ENCODE measurements at regions not wholly inside any gene's neighbourhood (a gene's known extent, or its start where the extent isn't known, plus 50 kb on each side); places are given as distances from the start of the nearest gene placed in this dataset.

- H3K9me3 ChIP-seq (ENCODE audit: insufficient read depth, low read length) = no peaks in the 10 kb centered on the region
- H3K27me3 ChIP-seq (ENCODE audit: low read depth, low read length) = no peaks in the 10 kb centered on the region
- no peak overlapping the region for H3K4me2 ChIP-seq (ENCODE audit: low read length)
- H3K36me3 ChIP-seq (replicated peaks; ENCODE audit: low read depth, low read length) = no peaks in the 10 kb centered on the region
- no peak overlapping the region for H3K4me3 ChIP-seq (ENCODE audit: low read length)
- no peaks in the 10 kb centered on the region for H3K79me2 ChIP-seq (ENCODE audit: low read length)
- no peaks in the 10 kb centered on the region for H3K4me1 ChIP-seq (ENCODE audit: low read length)
- no peak overlapping the region for H2AFZ ChIP-seq (ENCODE audit: low read depth, low read length)
- TF ChIP-seq CTCF (IDR thresholded peaks at IDR 0.05; ENCODE audit: low read depth, low read length) (no peak), EZH2phosphoT487 (IDR thresholded peaks at IDR 0.05; ENCODE audit: low read depth) (no peak)
- H3K27ac ChIP-seq (ENCODE audit: low read length) = no peak overlapping the region
- H3K9ac ChIP-seq (ENCODE audit: low read length) = no peak overlapping the region
- no peaks in the 10 kb centered on the region for H4K20me1 ChIP-seq (ENCODE audit: insufficient read depth, low read length)
These were observed 177.2 kb upstream of the DPP10 start for GRCh38 chr2:114265261-114265660.

GRCh38 chr2:114274957-114275356 is 167.5 kb upstream of the DPP10 start:
- no peaks in the 10 kb centered on the region for H4K20me1 ChIP-seq (ENCODE audit: insufficient read depth, low read length)
- H3K79me2 ChIP-seq (ENCODE audit: low read length) = no peaks in the 10 kb centered on the region
- H3K9ac ChIP-seq (ENCODE audit: low read length) = no peak overlapping the region
- TF ChIP-seq CTCF (IDR thresholded peaks at IDR 0.05; ENCODE audit: low read depth, low read length) (no peak), EZH2phosphoT487 (IDR thresholded peaks at IDR 0.05; ENCODE audit: low read depth) (no peak)
- H3K27ac ChIP-seq (ENCODE audit: low read length) = no peak overlapping the region
- H2AFZ ChIP-seq (ENCODE audit: low read depth, low read length) = no peak overlapping the region
- no peak overlapping the region for H3K4me3 ChIP-seq (ENCODE audit: low read length)
- no peaks in the 10 kb centered on the region for H3K36me3 ChIP-seq (replicated peaks; ENCODE audit: low read depth, low read length)
- no peak overlapping the region for H3K4me2 ChIP-seq (ENCODE audit: low read length)
- H3K9me3 ChIP-seq (ENCODE audit: insufficient read depth, low read length) = 0 out of 2 replicates have a peak, but pooled peaks cover 3% of the 10 kb centered on the region
- H3K27me3 ChIP-seq (ENCODE audit: low read depth, low read length) = no peaks in the 10 kb centered on the region
- no peaks in the 10 kb centered on the region for H3K4me1 ChIP-seq (ENCODE audit: low read length)

- Histone ChIP-seq H2AFZ (ENCODE audit: low read depth, low read length) (no peak overlapping the region), H3K4me3 (ENCODE audit: low read length) (no peak overlapping the region), H3K27me3 (ENCODE audit: low read depth, low read length) (no peaks in the 10 kb centered on the region), H3K9ac (ENCODE audit: low read length) (no peak overlapping the region), H3K27ac (ENCODE audit: low read length) (no peak overlapping the region), H3K4me2 (ENCODE audit: low read length) (no peak overlapping the region), H4K20me1 (ENCODE audit: insufficient read depth, low read length) (no peaks in the 10 kb centered on the region), H3K4me1 (ENCODE audit: low read length) (no peaks in the 10 kb centered on the region), H3K36me3 (replicated peaks; ENCODE audit: low read depth, low read length) (no peaks in the 10 kb centered on the region), H3K79me2 (ENCODE audit: low read length) (no peaks in the 10 kb centered on the region), H3K9me3 (ENCODE audit: insufficient read depth, low read length) (0 out of 2 replicates have a peak, but pooled peaks cover under 1% of the 10 kb centered on the region)
- no peak for TF ChIP-seq EZH2phosphoT487 (IDR thresholded peaks at IDR 0.05; ENCODE audit: low read depth)
- no peak for TF ChIP-seq CTCF (IDR thresholded peaks at IDR 0.05; ENCODE audit: low read depth, low read length)
These were observed 161.3 kb upstream of the DPP10 start for GRCh38 chr2:114281188-114281587.

- H4K20me1 ChIP-seq (ENCODE audit: insufficient read depth, low read length) = no peaks in the 10 kb centered on the region
- no peak overlapping the region for H3K4me2 ChIP-seq (ENCODE audit: low read length)
- no peak overlapping the region for H3K9ac ChIP-seq (ENCODE audit: low read length)
- H3K4me3 ChIP-seq (ENCODE audit: low read length) = no peak overlapping the region
- no peaks in the 10 kb centered on the region for H3K36me3 ChIP-seq (replicated peaks; ENCODE audit: low read depth, low read length)
- no peaks in the 10 kb centered on the region for H3K79me2 ChIP-seq (ENCODE audit: low read length)
- no peak overlapping the region for H2AFZ ChIP-seq (ENCODE audit: low read depth, low read length)
- H3K4me1 ChIP-seq (ENCODE audit: low read length) = no peaks in the 10 kb centered on the region
- TF ChIP-seq CTCF (IDR thresholded peaks at IDR 0.05; ENCODE audit: low read depth, low read length) (no peak), EZH2phosphoT487 (IDR thresholded peaks at IDR 0.05; ENCODE audit: low read depth) (no peak)
- H3K27ac ChIP-seq (ENCODE audit: low read length) = no peak overlapping the region
- no peaks in the 10 kb centered on the region for H3K27me3 ChIP-seq (ENCODE audit: low read depth, low read length)
- H3K9me3 ChIP-seq (ENCODE audit: insufficient read depth, low read length) = no peaks in the 10 kb centered on the region
These were observed 158.7 kb upstream of the DPP10 start for GRCh38 chr2:114283774-114284173.

Data from OCI-LY3 (cell line).